HK-2 (cell line): ENCODE measurements at regions not wholly inside any gene's neighbourhood (a gene's known extent, or its start where the extent isn't known, plus 50 kb on each side); places are given as distances from the start of the nearest gene placed in this dataset.

ENCODE experiments used
- DNase-seq: peaks from one replicate; pipeline ENCODE4 v3.0.0-alpha.2; 2018; ENCODE audit not compliant: unreplicated experiment

DNA sequence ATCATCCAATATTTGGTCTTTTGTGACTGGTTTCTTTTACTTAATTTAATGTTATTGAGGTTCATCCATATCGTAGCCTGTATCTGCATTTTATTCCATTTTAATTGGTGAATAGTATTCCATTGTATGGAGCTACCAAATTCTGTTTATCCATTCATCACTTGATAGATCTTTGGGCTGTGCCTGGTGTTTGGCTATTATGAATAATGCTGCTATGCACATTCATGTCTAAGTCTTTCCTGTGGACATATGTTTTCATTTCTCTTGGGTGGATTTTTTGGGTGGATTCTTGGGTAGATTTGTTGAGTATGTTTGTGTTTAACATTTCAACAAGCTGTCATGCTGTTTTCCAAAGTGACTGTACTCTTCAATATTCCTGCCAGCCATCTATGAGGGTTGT is 52.5 kb upstream of the NEDD4L start:
- no peak for DNase-seq

DNA sequence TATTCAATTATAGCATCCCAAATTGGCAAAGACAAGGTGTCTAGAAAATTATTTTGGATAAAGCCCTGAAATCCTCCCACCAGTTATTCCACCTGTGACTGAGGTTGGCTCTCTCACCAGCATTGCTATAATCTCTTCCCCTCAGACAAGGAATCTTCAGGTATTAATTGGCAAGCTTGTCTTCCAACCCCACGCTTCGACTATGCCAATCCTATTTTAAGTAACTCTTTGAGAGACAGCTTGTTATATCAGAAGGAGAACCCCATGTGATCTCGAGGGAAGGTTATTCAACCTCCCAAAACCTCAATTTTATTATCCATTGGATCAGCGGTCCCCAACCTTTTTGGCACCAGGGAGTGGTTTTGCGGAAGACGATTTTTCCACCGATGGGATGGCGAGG is 54.5 kb upstream of the NEDD4L start:
- DNase-seq = no peak

DNA sequence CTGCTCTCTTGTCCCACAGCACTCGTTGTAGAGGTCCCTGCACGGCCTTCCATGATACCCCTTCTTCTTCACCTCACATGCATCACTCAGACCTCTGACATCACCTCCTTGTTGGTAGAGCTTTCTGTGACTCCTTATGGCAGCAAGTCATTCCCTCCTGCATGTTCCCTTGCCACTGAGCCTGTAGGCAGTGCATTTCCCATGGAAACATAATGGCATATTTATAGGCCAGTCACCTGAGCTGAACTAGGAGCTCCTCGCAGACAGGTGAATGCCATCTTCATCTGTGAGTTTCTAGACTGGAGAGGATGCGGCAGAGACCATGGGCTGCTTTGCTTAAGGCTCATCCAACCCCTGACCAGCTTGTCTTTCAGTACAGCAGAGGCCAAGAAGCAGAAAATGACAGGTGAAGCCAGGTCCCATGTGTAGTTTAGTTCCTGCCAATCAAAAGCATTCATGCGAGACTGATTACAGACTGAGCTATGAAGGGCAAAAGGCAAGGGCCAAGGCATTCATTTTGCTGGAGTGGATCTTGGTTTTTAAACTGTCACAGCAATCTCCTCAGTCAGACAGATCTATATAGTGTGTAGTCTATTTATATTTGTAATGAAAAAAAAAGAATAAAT is 59.4 kb upstream of the NEDD4L start:
- no peak for DNase-seq

DNA sequence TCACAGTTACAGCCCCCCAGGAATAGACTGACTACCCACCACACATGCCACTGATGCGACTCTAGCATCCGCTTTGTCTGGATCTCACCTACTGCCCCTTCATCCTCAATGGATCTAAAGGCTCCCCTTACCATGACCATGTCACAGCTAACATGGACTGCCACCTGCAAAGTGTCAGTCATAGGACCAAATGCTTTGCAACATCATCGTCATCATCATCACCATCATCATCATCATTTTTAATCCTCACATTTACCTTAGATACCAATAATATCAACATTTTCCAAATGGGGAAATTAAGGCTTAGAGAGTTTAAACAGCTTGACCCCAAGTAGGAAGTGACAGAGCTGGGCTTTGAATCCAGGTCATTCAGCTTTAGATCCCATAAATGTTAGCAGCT is 60.1 kb upstream of the NEDD4L start:
- DNase-seq = no peak

DNA sequence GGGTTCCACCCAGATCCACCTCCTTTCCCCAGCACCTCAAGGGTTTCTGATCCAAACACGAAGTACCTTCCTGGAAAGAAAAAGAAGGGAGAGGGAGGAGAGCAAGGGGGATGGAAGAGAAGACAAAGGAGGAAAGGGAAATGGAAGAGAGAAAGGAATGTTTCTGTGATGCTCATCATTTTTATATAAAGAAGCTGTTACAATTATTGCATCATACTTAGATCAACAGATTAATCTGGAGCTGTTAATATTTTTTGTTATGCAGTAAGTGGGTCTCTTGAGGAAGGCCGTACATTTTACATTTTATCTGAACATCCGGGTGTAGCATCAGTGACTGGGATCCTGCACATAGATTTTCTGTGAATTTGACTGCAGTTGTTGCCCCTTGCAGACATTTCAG is 60.6 kb upstream of the NEDD4L start:
- no peak for DNase-seq

DNA sequence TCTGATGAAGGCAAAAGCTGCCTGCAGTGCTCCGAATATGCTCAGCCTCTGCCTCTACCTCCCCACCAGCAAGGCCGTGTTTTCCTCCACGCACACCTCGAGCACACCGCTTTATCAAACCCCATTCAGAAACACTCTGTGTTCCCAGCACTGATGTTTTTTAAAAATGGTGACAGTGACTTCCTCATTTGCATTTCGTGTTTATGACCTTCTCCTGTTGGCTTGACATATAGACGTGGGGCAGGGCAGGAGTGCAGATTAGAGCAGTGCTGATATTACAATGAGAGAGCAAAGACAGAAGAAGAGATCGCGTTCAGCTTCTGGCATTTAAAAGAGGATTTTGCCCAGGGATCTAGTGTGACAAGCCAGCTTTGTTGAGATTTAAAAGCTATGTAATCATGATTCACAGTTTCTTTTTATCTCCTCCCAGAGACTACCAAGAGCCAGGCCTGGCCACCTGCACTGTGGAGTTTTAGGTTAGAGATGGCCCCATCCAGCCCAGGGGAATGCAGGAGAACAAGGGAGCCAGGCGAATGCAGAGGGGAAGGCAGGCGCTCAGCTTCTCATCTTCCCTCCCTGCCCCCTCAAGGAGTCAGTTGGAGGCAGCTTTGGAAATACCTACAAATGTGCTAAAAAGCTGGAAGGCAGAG is 61.5 kb upstream of the NEDD4L start:
- DNase-seq = no peak

DNA sequence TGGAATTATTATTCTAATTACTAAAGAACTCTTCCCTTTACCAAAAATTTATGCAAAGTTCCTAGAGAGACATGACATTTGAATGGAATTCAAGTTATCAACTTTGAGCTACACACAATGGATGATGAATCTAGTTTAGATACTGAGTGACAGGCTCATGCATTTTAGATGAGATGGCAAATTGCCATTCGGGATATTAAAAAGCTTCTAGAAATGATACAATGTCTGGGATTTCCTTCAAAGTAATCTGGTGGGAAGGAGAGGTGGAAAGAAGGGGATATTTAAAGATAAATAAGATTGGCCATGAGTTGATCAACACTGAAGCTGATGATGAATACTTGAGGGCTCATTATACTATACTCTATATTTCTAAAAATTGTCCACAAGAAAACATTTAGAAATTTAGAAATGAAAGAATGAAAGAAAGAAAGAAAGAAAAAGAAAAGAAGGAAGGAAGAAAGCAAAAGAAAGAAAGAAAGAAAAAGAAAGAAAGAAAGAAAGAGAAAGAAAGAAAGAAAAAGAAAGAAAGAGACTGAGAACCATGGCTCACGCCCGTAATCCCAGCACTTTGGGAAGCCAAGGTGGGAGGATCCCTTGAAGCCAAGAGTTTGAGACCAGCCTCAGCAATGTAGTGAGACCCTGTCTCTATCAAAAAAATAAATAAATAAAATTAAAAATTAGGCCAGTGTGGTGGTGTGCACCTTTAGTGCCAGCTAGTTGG is 62.6 kb upstream of the NEDD4L start:
- no peak for DNase-seq

DNA sequence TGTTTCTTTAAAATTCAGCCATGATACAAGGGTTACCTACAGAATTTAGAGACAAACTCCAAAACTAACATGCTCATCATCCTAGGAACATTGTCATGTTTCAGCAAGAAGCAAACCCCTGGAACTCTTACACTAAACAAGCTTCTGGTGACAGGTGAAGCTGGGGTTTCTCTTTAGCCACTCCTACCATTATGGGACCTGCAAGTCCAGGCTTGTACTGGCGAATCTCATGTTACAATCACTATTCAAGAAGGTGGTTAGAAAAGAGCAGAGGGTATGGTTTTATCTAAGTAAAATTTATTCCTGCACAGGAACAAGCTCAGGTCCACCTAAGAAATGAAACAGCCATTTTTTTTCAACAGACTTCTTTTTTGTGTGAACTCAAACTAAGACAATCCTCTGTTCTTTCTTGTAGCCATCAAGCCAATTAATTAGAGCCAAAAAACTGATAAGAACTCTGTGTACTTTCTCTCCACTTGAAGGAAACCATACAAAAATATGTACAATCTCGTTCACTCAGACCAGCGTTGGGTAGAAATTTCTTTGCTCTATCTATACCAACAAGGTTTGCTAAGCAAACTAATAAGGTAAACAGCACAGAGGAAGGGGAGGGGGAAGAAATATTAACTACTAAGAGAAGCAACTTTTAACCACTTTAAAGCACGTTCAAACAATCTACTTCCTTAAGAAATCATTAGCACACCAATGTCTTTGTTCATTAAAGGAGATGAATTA is 63.3 kb upstream of the NEDD4L start:
- DNase-seq = no peak

DNA sequence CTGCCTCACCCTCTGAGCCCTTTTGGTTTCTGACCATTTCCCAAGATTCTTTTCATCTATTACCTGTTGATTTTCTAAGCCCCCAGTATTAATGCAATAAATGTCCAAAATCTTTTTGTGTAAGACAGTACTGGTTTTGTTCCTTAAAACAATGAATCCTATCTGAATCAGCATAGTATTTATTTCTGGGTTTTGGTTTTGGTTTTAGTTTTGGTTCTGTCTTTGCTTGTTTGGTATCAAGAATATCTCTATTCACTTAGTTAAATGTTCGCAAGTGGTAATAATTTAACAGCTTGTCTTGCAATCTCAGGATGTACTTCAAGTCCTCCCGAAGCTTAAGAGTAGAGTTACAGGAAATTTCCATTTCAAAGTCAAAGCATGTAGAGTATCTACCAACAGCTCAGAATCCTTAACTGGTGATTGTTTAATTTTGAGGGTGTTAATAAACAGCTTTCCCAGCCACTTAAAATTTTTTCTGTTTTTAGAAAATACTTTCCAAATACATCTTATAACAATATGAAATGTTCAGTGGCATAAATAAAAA is 67.7 kb upstream of the NEDD4L start:
- DNase-seq = no peak

DNA sequence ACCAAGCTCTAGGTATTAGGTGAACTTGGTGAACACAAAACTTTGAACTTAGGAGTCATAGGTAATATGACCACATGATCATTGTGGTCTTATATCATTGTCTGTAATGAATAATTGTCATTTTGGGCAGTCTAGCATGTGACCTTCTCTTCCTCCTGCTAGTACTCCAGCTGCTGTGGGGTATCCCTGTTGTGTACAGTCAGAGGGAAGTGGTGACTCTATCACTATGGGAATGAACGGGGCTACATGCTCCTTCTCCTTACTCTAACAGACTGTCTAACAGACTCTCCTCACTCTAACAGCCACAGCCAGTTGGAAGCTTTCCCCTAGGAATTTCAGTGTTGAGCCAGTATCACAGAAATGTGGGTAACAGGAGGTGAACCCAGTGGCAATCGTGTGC is 68.2 kb upstream of the NEDD4L start:
- no peak for DNase-seq

DNA sequence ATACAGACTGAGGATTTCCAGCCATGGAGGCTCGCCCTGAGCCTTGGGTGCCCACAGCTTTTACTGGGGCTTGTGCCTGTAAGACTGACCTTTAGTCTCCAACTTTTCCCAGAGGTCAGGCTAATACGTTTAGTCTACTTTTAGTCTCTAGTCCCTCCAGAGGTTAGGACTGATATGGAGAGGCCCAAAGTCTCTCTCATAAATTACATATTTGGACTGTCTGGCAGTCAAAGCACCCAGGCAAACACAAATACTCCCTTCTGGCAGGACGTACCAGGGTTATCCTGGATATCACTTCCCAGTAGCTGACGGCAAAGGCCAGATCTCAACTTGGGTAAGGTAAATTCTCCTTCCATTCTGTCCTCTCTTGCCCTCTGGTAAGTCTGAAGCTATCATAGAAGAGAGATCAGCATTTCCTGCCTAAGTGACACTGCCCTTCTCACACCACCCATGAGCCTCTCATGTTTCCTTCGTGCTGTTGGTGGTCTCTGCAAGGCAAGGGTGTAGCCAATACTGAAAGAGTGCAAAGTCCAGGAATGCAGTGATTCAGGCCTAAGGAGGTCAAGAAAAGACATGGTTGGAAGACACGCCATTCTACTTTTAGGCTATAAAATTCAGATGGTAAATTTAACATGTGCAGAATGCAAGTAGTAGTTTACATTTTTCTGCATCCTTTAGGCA is 69.3 kb upstream of the NEDD4L start:
- DNase-seq = no peak

DNA sequence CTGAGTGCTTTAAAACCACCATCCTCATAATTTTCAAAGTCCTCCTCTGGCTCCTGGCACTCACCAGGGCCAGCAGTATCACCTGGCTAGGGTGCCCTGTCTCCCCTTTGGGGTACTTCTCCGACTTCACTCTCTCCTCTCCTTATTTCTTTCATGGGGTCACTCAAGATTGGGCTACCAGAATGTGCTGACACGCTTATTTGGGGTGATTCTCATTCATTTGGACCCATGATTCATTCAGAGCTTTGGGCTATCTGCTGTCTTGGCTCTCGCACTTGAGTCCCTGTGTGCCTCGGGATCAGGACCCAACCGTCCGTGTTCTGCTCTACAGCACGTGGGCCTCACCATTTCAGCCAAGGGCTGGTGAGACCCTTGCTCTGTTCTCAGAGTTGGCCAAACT is 70.1 kb upstream of the NEDD4L start:
- no peak for DNase-seq

DNA sequence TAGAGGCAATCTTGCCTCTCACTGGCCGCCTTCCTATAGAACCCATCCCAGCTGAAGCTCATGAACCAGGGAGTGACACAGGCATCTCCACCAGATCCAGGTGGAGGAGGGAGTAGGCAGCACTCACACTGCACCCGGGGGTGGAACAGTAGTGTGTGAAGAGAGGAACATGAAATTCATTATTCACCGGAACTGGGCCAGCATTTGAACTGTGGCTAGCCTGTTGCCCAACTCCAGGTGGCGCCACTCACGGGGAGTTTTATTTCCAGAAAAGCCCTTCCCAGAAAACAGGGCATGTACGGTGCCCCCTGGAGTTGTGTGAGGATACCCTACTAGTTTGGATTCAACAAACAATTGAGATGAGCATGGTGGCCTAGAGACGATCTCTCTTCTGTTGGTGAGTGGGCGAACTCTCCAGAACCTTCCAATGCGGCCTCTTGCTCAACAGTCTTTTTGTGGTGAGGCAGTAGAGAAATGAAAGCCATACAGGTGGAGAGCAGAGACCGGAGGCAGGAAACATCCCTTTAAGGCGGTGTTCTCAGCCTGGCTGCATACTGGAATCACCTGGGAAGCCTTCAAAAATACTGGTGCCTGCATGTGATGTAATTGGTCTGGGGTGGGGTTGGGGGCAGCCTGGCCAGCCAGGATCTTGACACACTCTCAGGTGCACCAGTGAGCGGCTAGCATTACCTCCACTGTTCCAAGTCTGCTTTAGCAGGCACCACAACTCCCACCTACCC is 73.5 kb upstream of the NEDD4L start:
- no peak for DNase-seq

DNA sequence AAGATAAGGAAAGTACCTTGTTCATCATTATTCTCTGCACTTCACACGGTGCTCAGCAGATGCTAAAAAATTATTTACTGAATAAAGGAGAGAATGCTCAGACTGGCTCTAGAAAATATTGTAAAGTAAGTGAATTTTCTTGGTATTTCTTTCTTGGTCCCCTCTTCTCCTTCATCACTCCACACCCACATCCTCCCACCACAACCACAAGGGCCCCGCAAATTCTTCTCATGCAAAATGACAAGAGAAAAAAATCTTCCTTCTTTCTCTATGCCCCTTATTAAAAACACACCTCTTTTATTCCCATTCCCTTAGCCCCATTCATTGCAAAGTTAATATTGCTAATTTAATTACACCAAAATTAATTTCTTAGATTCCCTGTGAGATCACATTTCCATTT is 74.2 kb upstream of the NEDD4L start:
- no peak for DNase-seq

DNA sequence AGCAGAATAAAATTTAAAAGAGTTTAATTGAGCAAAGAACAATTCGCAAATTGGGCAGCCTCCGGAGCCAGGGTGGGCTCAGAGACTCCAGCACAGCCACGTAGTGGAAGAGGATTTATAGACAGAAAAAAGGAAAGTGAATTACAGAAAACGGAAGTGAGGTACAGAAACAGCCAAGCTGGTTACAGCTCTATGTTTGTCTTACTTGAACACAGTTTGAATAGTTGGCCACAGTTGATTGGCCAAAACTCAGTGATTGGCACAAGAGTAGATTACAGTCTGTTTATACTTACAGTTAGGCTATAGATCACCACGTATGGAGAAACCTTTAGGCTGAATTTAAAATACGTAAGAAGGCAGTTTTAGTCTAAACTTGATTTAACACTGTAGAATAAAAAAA is 78.8 kb upstream of the NEDD4L start:
- DNase-seq = no peak

DNA sequence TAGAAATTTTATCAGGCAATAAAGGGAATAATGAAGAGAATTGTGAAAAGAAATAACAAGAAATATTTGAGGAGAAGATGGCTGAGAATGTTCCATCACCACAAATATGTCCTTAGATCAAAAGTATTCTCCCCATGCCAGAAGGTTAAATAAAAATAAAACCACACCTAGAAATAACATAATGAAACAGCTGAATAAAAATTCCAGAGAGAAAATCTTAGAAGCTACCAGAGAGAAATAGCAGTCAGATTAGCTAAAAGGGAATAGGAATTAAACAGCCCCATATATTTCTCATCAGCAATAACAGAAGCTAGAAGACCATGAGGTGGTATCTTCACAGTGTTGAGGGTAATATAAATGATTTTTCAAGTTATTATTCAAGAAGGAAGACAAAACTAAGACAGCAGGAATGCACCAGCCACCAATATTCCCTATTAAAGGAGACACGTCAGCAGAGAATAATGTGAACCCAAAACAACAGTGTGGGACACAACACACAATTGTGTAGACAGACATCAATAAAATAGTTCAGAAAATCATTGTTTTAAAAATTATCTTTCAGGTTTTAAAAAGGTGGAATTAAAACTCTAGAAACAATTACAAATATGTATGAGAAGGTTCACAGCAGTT is 82.0 kb upstream of the NEDD4L start:
- no peak for DNase-seq

DNA sequence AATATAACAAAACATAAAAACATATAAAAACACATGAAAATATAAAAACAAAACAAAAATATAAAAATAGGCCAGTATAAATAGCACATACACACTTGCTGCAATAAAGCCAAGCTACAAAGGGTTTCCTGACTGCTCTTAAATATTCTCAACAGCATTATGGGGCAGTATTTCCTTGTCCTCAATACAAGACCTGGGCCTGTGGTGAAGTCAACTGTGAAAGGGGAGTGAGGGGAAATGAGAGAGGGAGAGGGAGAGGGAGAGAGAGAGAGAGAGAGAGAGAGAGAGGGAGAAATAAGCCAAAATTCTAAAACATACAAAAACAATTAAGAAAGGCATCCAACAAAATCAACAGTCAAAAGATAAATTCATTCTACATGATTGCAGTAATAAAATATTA is 82.6 kb upstream of the NEDD4L start:
- no peak for DNase-seq

DNA sequence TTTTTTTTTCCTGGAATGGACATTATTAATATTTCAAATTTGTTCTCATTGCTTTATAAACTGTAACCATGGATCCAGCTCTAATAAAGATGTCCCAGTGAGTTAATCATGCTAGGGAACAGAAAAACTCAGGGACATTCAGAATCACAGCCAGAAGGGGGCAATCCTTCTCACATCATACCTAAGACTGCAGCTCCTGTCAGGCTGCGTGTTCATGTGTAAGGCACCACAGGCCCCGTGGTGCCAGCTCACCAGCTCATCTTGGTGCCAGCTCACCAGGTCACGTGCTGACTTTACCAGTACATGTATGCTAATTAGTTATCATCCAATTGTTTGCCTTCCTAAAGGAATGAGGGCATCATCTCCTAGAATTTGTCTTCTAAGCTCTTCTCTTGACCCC is 84.7 kb upstream of the NEDD4L start:
- peak; percentile 8 for DNase-seq

DNA sequence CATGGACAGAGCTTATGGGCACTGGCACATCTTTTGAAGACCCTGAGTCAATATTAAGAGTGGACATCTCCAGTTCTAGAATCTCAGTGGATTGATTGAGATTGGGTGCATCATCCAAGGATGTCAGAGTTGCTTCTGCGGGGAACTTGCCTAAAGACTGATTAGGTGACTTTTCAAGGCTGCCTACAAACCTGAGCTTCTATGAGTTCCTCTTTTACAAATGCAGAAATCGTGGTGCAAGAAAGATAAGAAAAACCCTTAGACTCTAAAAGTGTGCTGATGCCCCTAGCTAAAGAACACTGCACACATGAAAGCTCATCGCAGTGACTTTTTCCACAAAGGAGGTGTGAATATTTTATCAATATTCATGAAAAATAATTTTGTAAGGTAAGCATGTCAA is 86.8 kb upstream of the NEDD4L start:
- DNase-seq = no peak

DNA sequence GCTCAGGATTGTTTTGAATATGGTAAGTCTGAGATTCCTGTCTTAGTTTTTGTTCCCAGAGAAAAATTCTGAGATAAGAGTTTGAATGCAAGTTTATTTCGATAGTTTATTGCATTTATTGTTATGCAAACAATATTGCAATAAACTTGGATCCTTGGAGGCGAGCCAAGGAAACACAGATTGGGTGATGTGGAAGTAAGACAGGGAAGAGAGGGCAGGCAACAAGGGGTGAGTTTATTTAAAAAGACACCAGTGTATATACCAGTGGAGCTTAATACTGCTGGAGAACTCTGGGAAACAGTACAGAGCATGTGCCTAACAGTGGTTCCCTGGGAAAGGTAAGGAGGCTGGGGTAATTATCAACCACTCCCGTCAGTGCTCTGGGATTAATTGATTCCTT is 87.5 kb upstream of the NEDD4L start:
- DNase-seq = no peak

DNA sequence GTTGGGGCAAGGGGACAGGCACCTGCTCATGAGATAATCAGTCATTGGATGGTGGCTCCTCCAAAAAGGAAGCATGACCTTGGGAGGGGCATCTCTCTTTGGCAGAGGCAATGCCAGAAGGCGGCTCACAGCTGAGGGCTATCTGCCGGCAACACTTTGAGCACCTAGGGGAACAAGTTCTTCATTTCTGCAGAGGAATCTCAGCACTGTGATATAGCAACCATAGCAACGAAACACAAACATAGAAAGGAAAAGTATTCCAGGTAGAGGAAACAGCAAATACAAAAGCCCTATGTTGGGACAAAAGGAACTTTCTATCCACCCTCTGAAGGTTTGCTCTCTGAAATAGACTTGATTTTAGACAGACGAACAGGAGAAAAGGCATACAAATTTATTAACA is 89.1 kb upstream of the NEDD4L start:
- no peak for DNase-seq
